Esophagus muscularis mucosa (tissue), 3 donors: ENCODE measurements at regions not wholly inside any gene's neighbourhood (a gene's known extent, or its start where the extent isn't known, plus 50 kb on each side); places are given as distances from the start of the nearest gene placed in this dataset.

Experiments used
- EP300 ChIP-seq: sonication (generic); formaldehyde crosslinking; IDR thresholded peaks from one replicate; pipeline ENCODE4 v1.6.1; 2017; ENCODE audit warnings: antibody characterized with exemption
- TF ChIP-seq, protein P1 (sequence below), 3 experiments: fragments of 200-600 bp in 2 of 3; fragments of 450-650 bp in 1 of 3; sonication (generic) in 2 of 3; IDR thresholded peaks; one replicate each; pipeline ENCODE4 v1.5.1; 2017 to 2019; ENCODE audit warnings: antibody characterized with exemption in 3 of 3, mild to moderate bottlenecking in 2 of 3, moderate library complexity in 1 of 3

DNA sequence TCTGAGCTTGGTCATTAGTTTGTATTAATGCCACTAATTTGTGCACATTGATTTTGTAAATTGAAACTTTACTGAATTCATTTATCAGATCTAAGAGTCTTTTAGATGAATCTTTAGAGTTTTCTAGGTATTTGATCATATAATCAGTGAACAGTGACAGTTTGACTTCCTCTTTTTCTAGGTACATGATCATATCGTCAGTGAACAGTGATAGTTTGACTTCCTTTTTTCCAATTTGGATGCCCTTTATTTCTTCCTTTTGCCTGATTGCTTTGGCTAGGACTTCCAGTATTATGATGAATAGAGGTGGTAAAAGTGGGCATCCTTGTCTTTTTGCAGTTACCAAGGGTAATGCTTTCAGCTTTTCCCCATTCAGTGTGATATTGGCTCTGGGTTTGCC is 421.4 kb upstream of the CPXCR1 start:
- TF ChIP-seq, protein P1, sequence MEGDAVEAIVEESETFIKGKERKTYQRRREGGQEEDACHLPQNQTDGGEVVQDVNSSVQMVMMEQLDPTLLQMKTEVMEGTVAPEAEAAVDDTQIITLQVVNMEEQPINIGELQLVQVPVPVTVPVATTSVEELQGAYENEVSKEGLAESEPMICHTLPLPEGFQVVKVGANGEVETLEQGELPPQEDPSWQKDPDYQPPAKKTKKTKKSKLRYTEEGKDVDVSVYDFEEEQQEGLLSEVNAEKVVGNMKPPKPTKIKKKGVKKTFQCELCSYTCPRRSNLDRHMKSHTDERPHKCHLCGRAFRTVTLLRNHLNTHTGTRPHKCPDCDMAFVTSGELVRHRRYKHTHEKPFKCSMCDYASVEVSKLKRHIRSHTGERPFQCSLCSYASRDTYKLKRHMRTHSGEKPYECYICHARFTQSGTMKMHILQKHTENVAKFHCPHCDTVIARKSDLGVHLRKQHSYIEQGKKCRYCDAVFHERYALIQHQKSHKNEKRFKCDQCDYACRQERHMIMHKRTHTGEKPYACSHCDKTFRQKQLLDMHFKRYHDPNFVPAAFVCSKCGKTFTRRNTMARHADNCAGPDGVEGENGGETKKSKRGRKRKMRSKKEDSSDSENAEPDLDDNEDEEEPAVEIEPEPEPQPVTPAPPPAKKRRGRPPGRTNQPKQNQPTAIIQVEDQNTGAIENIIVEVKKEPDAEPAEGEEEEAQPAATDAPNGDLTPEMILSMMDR (IDR thresholded peaks at IDR 0.05) = no peak
- TF ChIP-seq EP300 = no peak
